ENCODE measurements at regions not wholly inside any gene's neighbourhood (a gene's known extent, or its start where the extent isn't known, plus 50 kb on each side); places are given as distances from the start of the nearest gene placed in this dataset.

- no peak for FAIRE-seq
Measured at GRCh38 chr1:84759756-84760155, 69.5 kb upstream of the SSX2IP start.

GRCh38 chr1:84758968-84759491 is 68.8 kb upstream of the SSX2IP start:
- peak; percentile 21 for DNase-seq (ENCODE audit: low spot score)
- FAIRE-seq: peak; percentile 55

More at GRCh38 chr1:84759756-84760155, 69.5 kb upstream of the SSX2IP start:
- no peak for DNase-seq (ENCODE audit: low spot score)

- FAIRE-seq: peak; percentile 42
- no peak for DNase-seq (ENCODE audit: low spot score)
Measured at GRCh38 chr1:84758476-84758875, 68.2 kb upstream of the SSX2IP start.

- DNase-seq (ENCODE audit: low spot score) (no peak), FAIRE-seq (no peak)
Measured at GRCh38 chr1:84757301-84757700, 67.0 kb upstream of the SSX2IP start.

GRCh38 chr1:84756455-84757082 is 66.3 kb upstream of the SSX2IP start:
- no peak for DNase-seq (ENCODE audit: low spot score)
- FAIRE-seq: no peak

GRCh38 chr1:84756001-84756400 is 65.7 kb upstream of the SSX2IP start:
- DNase-seq (ENCODE audit: low spot score): no peak
- FAIRE-seq: no peak

- FAIRE-seq (no peak), DNase-seq (ENCODE audit: low spot score) (no peak)
Measured at GRCh38 chr1:84755216-84755615, 65.0 kb upstream of the SSX2IP start.

GRCh38 chr1:84754386-84754703 is 64.1 kb upstream of the SSX2IP start:
- DNase-seq (ENCODE audit: low spot score) (no peak), FAIRE-seq (no peak)

GRCh38 chr1:84753516-84754385 is 63.5 kb upstream of the SSX2IP start:
- FAIRE-seq: no peak
- peak; percentile 79 for DNase-seq (ENCODE audit: low spot score)

GRCh38 chr1:84750110-84750730 is 60.0 kb upstream of the SSX2IP start:
- DNase-seq (ENCODE audit: low spot score) (no peak), FAIRE-seq (no peak)

GRCh38 chr1:84749427-84749826 is 59.2 kb upstream of the SSX2IP start:
- no peak for FAIRE-seq

GRCh38 chr1:84748364-84748763 is 58.1 kb upstream of the SSX2IP start:
- DNase-seq (ENCODE audit: low spot score): no peak
- no peak for FAIRE-seq

More at GRCh38 chr1:84749427-84749826, 59.2 kb upstream of the SSX2IP start:
- DNase-seq (ENCODE audit: low spot score): no peak

GRCh38 chr1:84745857-84746256 is 55.6 kb upstream of the SSX2IP start:
- no peak for DNase-seq (ENCODE audit: low spot score)
- no peak for FAIRE-seq

GRCh38 chr1:84743896-84744295 is 53.6 kb upstream of the SSX2IP start:
- FAIRE-seq: no peak
- no peak for DNase-seq (ENCODE audit: low spot score)

- DNase-seq (ENCODE audit: low spot score) (no peak), FAIRE-seq (no peak)
Measured at GRCh38 chr1:84742653-84743052, 52.4 kb upstream of the SSX2IP start.

- FAIRE-seq: no peak
- DNase-seq (ENCODE audit: low spot score): no peak
Measured at GRCh38 chr1:84740050-84740714, 49.9 kb upstream of the SSX2IP start.
